K562 (cell line): ENCODE measurements at regions not wholly inside any gene's neighbourhood (a gene's known extent, or its start where the extent isn't known, plus 50 kb on each side); places are given as distances from the start of the nearest gene placed in this dataset.
A peak's percentile ranks its signal among the peaks of the same experiment; 100 is the strongest.

Experiments used
- ATAC-seq: fragments of 200-7000 bp; cut with Tn5 transposase; 3 replicates; pipeline ENCODE4 v1.9.1; 2020; ENCODE audit warnings: moderate library complexity
- BruUV-seq: library from RNA; stranded (reverse); fragments of 400-500 nt; replicated peaks from 2 replicates; lab custom pipeline; 2021; lab: Mats Ljungman, UMichigan
- CTCF ChIA-PET: fragments of 300-600 bp; formaldehyde crosslinking; extraction: SDS; loops from one replicate; lab custom pipeline; 2021; ENCODE audit warnings: low intra/inter-chr PET ratio; lab: Yijun Ruan, JAX
- POLR2A ChIA-PET: fragments of 300-600, 350-650 bp; sonication (Branson Sonifier 250); formaldehyde crosslinking; extraction: SDS; loops from one replicate; lab custom pipeline; 2021; ENCODE audit warnings: antibody characterized with exemption, inconsistent platforms; lab: Yijun Ruan, JAX
- DNase-seq, 4 experiments: peaks; one replicate each; pipeline versions ENCODE4 v3.0.0 to v3.0.0-alpha.2; 2011 to 2018; ENCODE audit warnings: low spot score in 3 of 4, mixed read lengths in 3 of 4; ENCODE audit errors: extremely low read depth in 1 of 4
- FAIRE-seq: peaks from 2 replicates; lab custom pipeline; 2011; peaks lifted over from hg19 to GRCh38; lab: Jason Lieb, UNC
- H2AFZ ChIP-seq: 2 replicates; pipeline ENCODE4 v1.6.0; 2011; ENCODE audit warnings: low read depth, low read length, control low read depth, inconsistent platforms
- H3K27ac ChIP-seq: fragments of 200-600 bp; 3 replicates; pipeline ENCODE4 v1.8.0; 2011; ENCODE audit warnings: low read depth, mild to moderate bottlenecking, control low read depth, inconsistent platforms, low read length, moderate library complexity, mixed read lengths; ENCODE audit errors: extremely low read depth
- H3K27me3 ChIP-seq, 2 experiments: fragments of 300-600 bp in 1 of 2; 2 replicates in 1 of 2; 3 replicates in 1 of 2; pipeline versions ENCODE4 v1.6.0 to v1.8.0; 2011; ENCODE audit warnings: inconsistent platforms in 2 of 2, low read length in 2 of 2, mild to moderate bottlenecking in 1 of 2, mixed read lengths in 1 of 2, moderate library complexity in 1 of 2; ENCODE audit not compliant: control insufficient read depth in 2 of 2, insufficient read depth in 2 of 2
- H3K36me3 ChIP-seq: fragments of 300-600 bp; 3 replicates; pipeline ENCODE4 v1.8.0; 2011; ENCODE audit warnings: mild to moderate bottlenecking, low read length, inconsistent platforms; ENCODE audit not compliant: control insufficient read depth, insufficient read depth
- H3K4me1 ChIP-seq, 2 experiments: fragments of 200-600 bp in 1 of 2; replicated peaks in 1 of 2; 2 replicates in 1 of 2; 3 replicates in 1 of 2; pipeline versions ENCODE4 v1.5.1 to v1.8.0; 2011; ENCODE audit warnings: inconsistent platforms in 2 of 2, low read length in 2 of 2, mild to moderate bottlenecking in 1 of 2, mixed read lengths in 1 of 2, moderate library complexity in 1 of 2; ENCODE audit not compliant: control insufficient read depth in 2 of 2, insufficient read depth in 2 of 2
- H3K4me2 ChIP-seq: 2 replicates; pipeline ENCODE4 v1.6.1; 2011; ENCODE audit warnings: low read length, control low read depth, inconsistent platforms, mixed read lengths; ENCODE audit not compliant: insufficient read depth
- H3K4me3 ChIP-seq: fragments of 200-600 bp; sonication (generic), shearing (Covaris generic); 2 replicates; pipeline ENCODE4 v1.5.1; 2016; ENCODE audit warnings: control low read depth, inconsistent platforms
- H3K79me2 ChIP-seq: fragments of 200-600 bp; 3 replicates; pipeline ENCODE4 v1.8.0; 2011; ENCODE audit warnings: low read length, inconsistent platforms; ENCODE audit not compliant: control insufficient read depth, insufficient read depth
- H3K9ac ChIP-seq, 2 experiments: 2 replicates each; pipeline versions ENCODE4 v1.6.0 to v1.6.1; 2011; ENCODE audit warnings: low read depth in 2 of 2, low read length in 2 of 2, control low read depth in 1 of 2, inconsistent platforms in 1 of 2, mild to moderate bottlenecking in 1 of 2, mixed read lengths in 1 of 2; ENCODE audit not compliant: insufficient read depth in 1 of 2
- H3K9me1 ChIP-seq: one replicate; pipeline ENCODE4 v1.6.0; 2011; ENCODE audit warnings: inconsistent platforms, mild to moderate bottlenecking, low read length, moderate library complexity; ENCODE audit not compliant: control insufficient read depth, insufficient read depth
- H3K9me3 ChIP-seq: replicated peaks from 2 replicates; pipeline ENCODE4 v1.5.1; 2011; ENCODE audit warnings: low read depth, low read length, inconsistent platforms; ENCODE audit not compliant: control insufficient read depth, insufficient read depth
- H4K20me1 ChIP-seq: replicated peaks from 2 replicates; pipeline ENCODE4 v1.6.1; 2011; ENCODE audit warnings: low read length, inconsistent platforms, mixed read lengths; ENCODE audit not compliant: control insufficient read depth, insufficient read depth
- HDGF ChIP-seq: fragments of 450-650 bp; IDR thresholded peaks from 2 replicates; pipeline ENCODE4 v1.6.1; 2016
- ILK ChIP-seq: fragments of 450-650 bp; IDR thresholded peaks from 2 replicates; pipeline ENCODE4 v1.6.1; 2016; ENCODE audit warnings: missing genetic modification characterization, low read depth, mild to moderate bottlenecking, missing compliant biosample characterization, moderate library complexity, borderline replicate concordance
- POLR2H ChIP-seq: IDR thresholded peaks from 2 replicates; pipeline ENCODE4 v1.6.1; 2016; ENCODE audit warnings: missing genetic modification characterization, low read depth, mild to moderate bottlenecking, control low read depth, missing compliant biosample characterization, moderate library complexity
- SP2 ChIP-seq: IDR thresholded peaks from 2 replicates; pipeline ENCODE4 v1.6.1; 2011; ENCODE audit warnings: mild to moderate bottlenecking, low read depth, low read length, moderate library complexity; ENCODE audit not compliant: poor library complexity, severe bottlenecking; ENCODE audit errors: extremely low read depth
- ZNF133 ChIP-seq: fragments of 250-450 bp; sonication (Bioruptor Pico); IDR thresholded peaks from 2 replicates; pipeline ENCODE4 v1.4.0; 2020; ENCODE audit warnings: mild to moderate bottlenecking
- ZZZ3 ChIP-seq: fragments of 450-650 bp; IDR thresholded peaks from 2 replicates; pipeline ENCODE4 v1.6.1; 2016; ENCODE audit warnings: antibody characterized with exemption, mild to moderate bottlenecking, moderate library complexity
- WGBS: fragments of 100-300 bp; shearing (Covaris generic); methylation state at CpG from one replicate; pipeline ENCODE4 v1.1.6; 2016; ENCODE audit warnings: low coverage, mixed read lengths; ENCODE audit not compliant: insufficient coverage; ENCODE audit errors: missing lambda C conversion rate; 5-methylcytosine and 5-hydroxymethylcytosine counted together
- in situ Hi-C: fragments of 300-500 bp; cut with MboI; formaldehyde crosslinking; loops from 4 replicates; pipeline ENCODE4 v1.15.0; 2018; ENCODE audit warnings: inconsistent platforms, mixed read lengths
- intact Hi-C: fragments of 100-400 bp; cut with micrococcal nuclease; formaldehyde crosslinking; loops from 2 replicates; pipeline ENCODE4 v1.14.2; 2022
- TF ChIP-seq, protein P1 (sequence below): fragments of 250-450 bp; sonication (Bioruptor Pico); IDR thresholded peaks from 2 replicates; pipeline ENCODE4 v1.5.0; 2021

DNA sequence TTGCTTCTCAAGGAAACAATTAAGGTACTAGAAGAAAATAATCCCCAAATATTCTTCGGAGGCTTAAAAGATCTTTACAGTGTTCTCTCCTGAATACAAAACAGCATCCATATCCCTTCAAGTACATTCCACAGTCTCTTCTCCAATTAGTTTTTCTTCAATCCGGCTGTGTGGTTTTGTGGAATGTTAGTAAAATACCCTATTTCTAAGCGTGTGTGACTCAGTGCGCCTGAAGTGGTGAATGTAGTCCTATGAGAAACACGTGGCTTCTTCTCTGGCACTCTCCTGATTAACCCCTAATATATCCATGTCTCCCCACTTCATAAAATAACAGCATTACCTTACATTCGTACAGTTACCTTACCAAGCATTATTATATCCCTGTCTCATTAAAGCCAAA, 570.2 kb downstream of the ARL4A start:
- H3K4me1 ChIP-seq = peaks cover 0 to 6% of the 10 kb centered on the region in 2 experiments; a peak in 2 of 5 replicates
- 0 out of 2 replicates have a peak overlapping the region, but pooled peaks have one; percentile 26 for H2AFZ ChIP-seq
- no peaks in the 10 kb centered on the region for H3K9me3 ChIP-seq
- TF ChIP-seq HDGF = no peak
- TF ChIP-seq, protein P1, sequence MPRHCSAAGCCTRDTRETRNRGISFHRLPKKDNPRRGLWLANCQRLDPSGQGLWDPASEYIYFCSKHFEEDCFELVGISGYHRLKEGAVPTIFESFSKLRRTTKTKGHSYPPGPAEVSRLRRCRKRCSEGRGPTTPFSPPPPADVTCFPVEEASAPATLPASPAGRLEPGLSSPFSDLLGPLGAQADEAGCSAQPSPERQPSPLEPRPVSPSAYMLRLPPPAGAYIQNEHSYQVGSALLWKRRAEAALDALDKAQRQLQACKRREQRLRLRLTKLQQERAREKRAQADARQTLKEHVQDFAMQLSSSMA (CRISPR knock-in tag) = no peak
- TF ChIP-seq ILK (tag) = no peak
- TF ChIP-seq ZZZ3 = no peak
- TF ChIP-seq ZNF133 (CRISPR knock-in tag) = no peak
- TF ChIP-seq SP2 = no peak
- no peak for TF ChIP-seq POLR2H
- FAIRE-seq (no peak), ATAC-seq (no peak), DNase-seq (no peak)
- no peak overlapping the region for H3K9ac ChIP-seq
- no peak overlapping the region for H3K4me3 ChIP-seq
- H3K9me1 ChIP-seq = no peaks in the 10 kb centered on the region
- no peaks in the 10 kb centered on the region for H3K27me3 ChIP-seq
- no peak overlapping the region for H3K27ac ChIP-seq
- in situ Hi-C loops = no loop called here
- 22% methylated on average over 6 of the region's 6 CpGs for WGBS
- no TSS peak for BruUV-seq
- POLR2A ChIA-PET = interaction anchor here (0.7 kb wide), 1 partner anchor 15 kb away, joined by 3 read pairs; no protein-coding TSS in a partner anchor
- no peaks in the 10 kb centered on the region for H4K20me1 ChIP-seq
- intact Hi-C loops = no loop called here
- no peaks in the 10 kb centered on the region for H3K36me3 ChIP-seq
- no peak overlapping the region for H3K4me2 ChIP-seq
- H3K79me2 ChIP-seq = no peaks in the 10 kb centered on the region
- CTCF ChIA-PET = no interaction called here
